Cardiac muscle cell (in vitro differentiated cells and primary cell): ENCODE measurements at regions not wholly inside any gene's neighbourhood (a gene's known extent, or its start where the extent isn't known, plus 50 kb on each side); places are given as distances from the start of the nearest gene placed in this dataset.
"Not testable (repeated sequence)": the region's sequence is repeated elsewhere in the genome, so short reads cannot be mapped to it uniquely, and the experiment has no call there.

ENCODE experiments used
- DNase-seq, 2 donors: peaks; one replicate each; pipeline versions ENCODE4 v3.0.0 to v3.0.0-alpha.2; 2010 to 2017; ENCODE audit warnings: low read depth in 1 of 2, low spot score in 1 of 2
- H3K27ac ChIP-seq: fragments of 200-600 bp; sonication (generic); 2 replicates; pipeline ENCODE4 v1.5.1; 2016
- H3K27me3 ChIP-seq: fragments of 200-600 bp; sonication (generic); 2 replicates; pipeline ENCODE4 v1.6.0; 2016; ENCODE audit warnings: control low read depth
- H3K36me3 ChIP-seq: fragments of 200-600 bp; sonication (generic); 2 replicates; pipeline ENCODE4 v1.5.1; 2016; ENCODE audit warnings: control low read depth
- H3K4me1 ChIP-seq: fragments of 200-600 bp; sonication (generic); 2 replicates; pipeline ENCODE4 v1.8.1; 2017; ENCODE audit warnings: low read depth, mild to moderate bottlenecking, mixed run types
- H3K4me3 ChIP-seq: fragments of 200-600 bp; sonication (generic); 2 replicates; pipeline ENCODE4 v1.5.1; 2016; ENCODE audit warnings: mild to moderate bottlenecking
- H3K9me3 ChIP-seq: fragments of 200-600 bp; sonication (generic); 2 replicates; pipeline ENCODE4 v1.5.1; 2017; ENCODE audit warnings: low read depth, mild to moderate bottlenecking, control low read depth
- CTCF ChIP-seq: IDR thresholded peaks from 2 replicates; pipeline ENCODE4 v1.5.1; 2012; ENCODE audit warnings: low read depth, mild to moderate bottlenecking, low read length

GRCh38 chr10:63052083-63052482, 81.0 kb upstream of the NRBF2 start:
- DNase-seq = no peak
- Histone ChIP-seq H3K4me3 (no peak overlapping the region), H3K27ac (no peak overlapping the region), H3K4me1 (no peaks in the 10 kb centered on the region), H3K36me3 (no peaks in the 10 kb centered on the region), H3K9me3 (no peaks in the 10 kb centered on the region), H3K27me3 (no peaks in the 10 kb centered on the region)
- no peak for TF ChIP-seq CTCF

GRCh38 chr10:63042256-63042655, 90.9 kb upstream of the NRBF2 start:
- no peaks in the 10 kb centered on the region for H3K36me3 ChIP-seq
- H3K9me3 ChIP-seq = no peaks in the 10 kb centered on the region
- peak in 1 of 2 donors; percentile 91 for DNase-seq
- no peak for TF ChIP-seq CTCF
- H3K4me3 ChIP-seq = no peak overlapping the region
- H3K27ac ChIP-seq = no peak overlapping the region
- no peaks in the 10 kb centered on the region for H3K4me1 ChIP-seq
- H3K27me3 ChIP-seq = no peaks in the 10 kb centered on the region

- H3K4me3 ChIP-seq, H3K9me3 ChIP-seq, DNase-seq, H3K36me3 ChIP-seq, H3K27me3 ChIP-seq, H3K4me1 ChIP-seq, H3K27ac ChIP-seq: not testable (repeated sequence)
These were observed 99.4 kb upstream of the NRBF2 start for GRCh38 chr10:63033616-63034185.

GRCh38 chr10:63030536-63030935, 102.6 kb upstream of the NRBF2 start:
- no peaks in the 10 kb centered on the region for H3K27me3 ChIP-seq
- TF ChIP-seq CTCF = no peak
- H3K36me3 ChIP-seq = no peaks in the 10 kb centered on the region
- DNase-seq = peak in 1 of 2 donors; percentile 25
- no peaks in the 10 kb centered on the region for H3K4me1 ChIP-seq
- H3K9me3 ChIP-seq = no peaks in the 10 kb centered on the region
- no peak overlapping the region for H3K27ac ChIP-seq
- H3K4me3 ChIP-seq = no peak overlapping the region

- Histone ChIP-seq H3K27me3 (no peaks in the 10 kb centered on the region), H3K36me3 (no peaks in the 10 kb centered on the region), H3K9me3 (no peaks in the 10 kb centered on the region), H3K4me1 (no peaks in the 10 kb centered on the region), H3K4me3 (no peak overlapping the region), H3K27ac (no peak overlapping the region)
- DNase-seq = no peak
- no peak for TF ChIP-seq CTCF
These were observed 105.6 kb upstream of the NRBF2 start for GRCh38 chr10:63027531-63027930.

- no peaks in the 10 kb centered on the region for H3K4me1 ChIP-seq
- no peak for TF ChIP-seq CTCF
- no peaks in the 10 kb centered on the region for H3K9me3 ChIP-seq
- no peak overlapping the region for H3K4me3 ChIP-seq
- H3K27ac ChIP-seq = no peak overlapping the region
- H3K27me3 ChIP-seq = no peaks in the 10 kb centered on the region
- DNase-seq = no peak
- H3K36me3 ChIP-seq = no peaks in the 10 kb centered on the region
These were observed 111.9 kb upstream of the NRBF2 start for GRCh38 chr10:63021225-63021624.
